ENCODE measurements at regions not wholly inside any gene's neighbourhood (a gene's known extent, or its start where the extent isn't known, plus 50 kb on each side); places are given as distances from the start of the nearest gene placed in this dataset.

- H3K9me3 ChIP-seq = no peaks in the 10 kb centered on the region
- intact Hi-C loops (cut with DNase I) = no loop called here
- TF ChIP-seq, protein P1, sequence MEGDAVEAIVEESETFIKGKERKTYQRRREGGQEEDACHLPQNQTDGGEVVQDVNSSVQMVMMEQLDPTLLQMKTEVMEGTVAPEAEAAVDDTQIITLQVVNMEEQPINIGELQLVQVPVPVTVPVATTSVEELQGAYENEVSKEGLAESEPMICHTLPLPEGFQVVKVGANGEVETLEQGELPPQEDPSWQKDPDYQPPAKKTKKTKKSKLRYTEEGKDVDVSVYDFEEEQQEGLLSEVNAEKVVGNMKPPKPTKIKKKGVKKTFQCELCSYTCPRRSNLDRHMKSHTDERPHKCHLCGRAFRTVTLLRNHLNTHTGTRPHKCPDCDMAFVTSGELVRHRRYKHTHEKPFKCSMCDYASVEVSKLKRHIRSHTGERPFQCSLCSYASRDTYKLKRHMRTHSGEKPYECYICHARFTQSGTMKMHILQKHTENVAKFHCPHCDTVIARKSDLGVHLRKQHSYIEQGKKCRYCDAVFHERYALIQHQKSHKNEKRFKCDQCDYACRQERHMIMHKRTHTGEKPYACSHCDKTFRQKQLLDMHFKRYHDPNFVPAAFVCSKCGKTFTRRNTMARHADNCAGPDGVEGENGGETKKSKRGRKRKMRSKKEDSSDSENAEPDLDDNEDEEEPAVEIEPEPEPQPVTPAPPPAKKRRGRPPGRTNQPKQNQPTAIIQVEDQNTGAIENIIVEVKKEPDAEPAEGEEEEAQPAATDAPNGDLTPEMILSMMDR (IDR thresholded peaks at IDR 0.05) = no peak
- peaks cover 0 to 4% (median 0%) of the 10 kb centered on the region in 3 donors for H3K27me3 ChIP-seq (ENCODE audit: insufficient read depth in 3 of 3, low read length in 2 of 3)
- DNase-seq = no peak
- no peaks in the 10 kb centered on the region for H3K4me1 ChIP-seq
- no peaks in the 10 kb centered on the region for H3K36me3 ChIP-seq (ENCODE audit: insufficient read depth in 1 of 2, low read depth in 1 of 2)
- no peak overlapping the region for H3K27ac ChIP-seq
- no peak for ATAC-seq
- H3K4me3 ChIP-seq = no peak overlapping the region
- WGBS, 3 donors = 51 to 75% (median 72%) methylated on average over 6 of the region's 6 CpGs
Measured at GRCh38 chrX:23505531-23506303, 161.6 kb upstream of the PRDX4 start.

- no peaks in the 10 kb centered on the region for H3K4me1 ChIP-seq
- no peak for DNase-seq
- no peaks in the 10 kb centered on the region for H3K9me3 ChIP-seq
- no peaks in the 10 kb centered on the region for H3K36me3 ChIP-seq (ENCODE audit: insufficient read depth in 1 of 2, low read depth in 1 of 2)
- WGBS, 3 donors = 75 to 95% (median 80%) methylated on average over 1 of the region's 1 CpG
- peaks cover 0 to 4% (median 0%) of the 10 kb centered on the region in 3 donors for H3K27me3 ChIP-seq (ENCODE audit: insufficient read depth in 3 of 3, low read length in 2 of 3)
- no peak overlapping the region for H3K27ac ChIP-seq
- H3K4me3 ChIP-seq = no peak overlapping the region
- no peak for ATAC-seq
- intact Hi-C loops (cut with DNase I) = no loop called here
- TF ChIP-seq, protein P1 (IDR thresholded peaks at IDR 0.05) = no peak
Measured at GRCh38 chrX:23509256-23509655, 158.0 kb upstream of the PRDX4 start.

DNA sequence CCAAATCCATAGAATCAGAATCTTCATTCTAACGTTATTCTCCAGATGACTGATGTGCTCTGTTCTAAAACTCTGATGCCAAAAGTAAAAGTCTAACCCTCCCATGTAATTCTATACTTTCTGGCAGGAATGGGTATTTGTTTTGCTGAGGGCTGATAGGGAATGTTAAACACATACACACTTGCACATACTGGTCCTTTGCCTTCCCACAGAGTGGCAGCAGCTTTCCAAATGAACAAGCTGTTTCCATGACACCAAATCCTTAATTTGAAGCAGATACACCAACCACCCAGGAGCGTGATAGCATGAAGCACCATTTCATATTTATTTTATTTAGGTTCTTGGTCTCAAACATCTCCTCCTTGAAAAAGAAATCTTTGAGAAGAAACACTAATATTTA, 155.5 kb upstream of the PRDX4 start:
- no peak for DNase-seq
- TF ChIP-seq, protein P1 (IDR thresholded peaks at IDR 0.05) = no peak
- 29 to 33% (median 33%) methylated on average over 2 of the region's 2 CpGs for WGBS, 3 donors

GRCh38 chrX:23513121-23513520, 154.2 kb upstream of the PRDX4 start:
- Histone ChIP-seq H3K4me3 (no peak overlapping the region), H3K36me3 (ENCODE audit: insufficient read depth in 1 of 2, low read depth in 1 of 2) (no peaks in the 10 kb centered on the region), H3K27me3 (ENCODE audit: insufficient read depth in 3 of 3, low read length in 2 of 3) (no peaks in the 10 kb centered on the region), H3K27ac (no peak overlapping the region), H3K9me3 (no peaks in the 10 kb centered on the region), H3K4me1 (no peaks in the 10 kb centered on the region)
- no peak for ATAC-seq
- WGBS, 3 donors = 31 to 69% (median 39%) methylated on average over 2 of the region's 2 CpGs
- no peak for DNase-seq
- intact Hi-C loops (cut with DNase I) = no loop called here
- TF ChIP-seq, protein P1 (IDR thresholded peaks at IDR 0.05) = no peak

More for the DNA sequence above, 155.5 kb upstream of the PRDX4 start:
- H3K27me3 ChIP-seq (ENCODE audit: insufficient read depth in 3 of 3, low read length in 2 of 3) = no peaks in the 10 kb centered on the region
- H3K4me1 ChIP-seq = no peaks in the 10 kb centered on the region
- intact Hi-C loops (cut with DNase I) = no loop called here
- H3K27ac ChIP-seq = no peak overlapping the region
- no peaks in the 10 kb centered on the region for H3K36me3 ChIP-seq (ENCODE audit: insufficient read depth in 1 of 2, low read depth in 1 of 2)
- H3K9me3 ChIP-seq = no peaks in the 10 kb centered on the region
- ATAC-seq = no peak
- no peak overlapping the region for H3K4me3 ChIP-seq

GRCh38 chrX:23514082-23514481, 153.2 kb upstream of the PRDX4 start:
- Histone ChIP-seq H3K9me3 (no peaks in the 10 kb centered on the region), H3K4me1 (no peaks in the 10 kb centered on the region), H3K27me3 (ENCODE audit: insufficient read depth in 3 of 3, low read length in 2 of 3) (no peaks in the 10 kb centered on the region), H3K36me3 (ENCODE audit: insufficient read depth in 1 of 2, low read depth in 1 of 2) (no peaks in the 10 kb centered on the region), H3K4me3 (no peak overlapping the region), H3K27ac (no peak overlapping the region)
- TF ChIP-seq, protein P1 (IDR thresholded peaks at IDR 0.05) = no peak
- 37 to 59% (median 49%) methylated on average over 2 of the region's 2 CpGs for WGBS, 3 donors
- DNase-seq (no peak), ATAC-seq (no peak)
- intact Hi-C loops (cut with DNase I) = no loop called here

All from psoas muscle (tissue), 7 donors.